H4 (cell line): ENCODE measurements at regions not wholly inside any gene's neighbourhood (a gene's known extent, or its start where the extent isn't known, plus 50 kb on each side); places are given as distances from the start of the nearest gene placed in this dataset.
A peak's percentile ranks its signal among the peaks of the same experiment; 100 is the strongest.
"Not testable (repeated sequence)": the region's sequence is repeated elsewhere in the genome, so short reads cannot be mapped to it uniquely, and the experiment has no call there.

Experiments
- DNase-seq: peaks from one replicate; pipeline ENCODE4 v3.0.0-alpha.2; 2015; ENCODE audit warnings: low spot score

DNA sequence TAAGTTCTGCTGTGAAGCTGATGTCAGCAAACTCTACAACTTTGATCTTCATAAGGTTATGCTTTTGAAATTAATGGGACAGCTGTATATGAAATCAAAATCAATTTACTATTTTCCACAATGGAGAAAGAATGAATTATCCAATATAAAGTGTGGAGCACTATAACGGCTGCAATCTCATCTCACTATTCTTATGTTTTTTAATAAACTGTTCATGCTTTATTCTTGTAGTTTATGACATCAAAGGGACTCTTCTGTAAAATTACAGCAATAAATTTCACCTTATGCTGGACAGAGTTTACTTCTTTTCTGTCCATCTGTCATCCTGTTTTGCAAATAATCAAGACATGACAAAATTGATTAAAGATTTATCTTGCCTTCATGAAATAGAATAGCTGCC lies 192.5 kb downstream of the TECRL start:
- DNase-seq, result no peak

DNA sequence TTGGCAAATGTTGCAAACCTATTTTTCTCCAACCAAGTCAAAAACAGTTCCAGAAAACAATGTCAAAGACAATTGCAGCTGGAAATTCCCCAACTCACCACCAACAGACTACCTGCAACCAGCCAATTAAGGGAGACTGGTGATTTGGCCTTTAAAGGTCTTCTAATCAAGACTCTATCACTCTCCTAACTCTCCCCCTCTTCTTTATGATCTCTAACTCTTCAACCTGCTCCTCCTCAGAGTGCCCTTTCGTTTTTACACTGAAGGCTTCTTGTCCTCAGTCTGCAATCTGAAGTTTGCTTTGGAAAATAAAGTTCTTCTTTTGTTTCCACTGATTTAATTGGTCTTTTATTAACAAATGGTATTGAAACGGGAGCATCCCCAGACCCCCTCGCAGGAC lies 203.9 kb downstream of the TECRL start:
- DNase-seq, result no peak

- DNase-seq, result peak; percentile 46
Measured at GRCh38 chr4:64200001-64200555, 209.2 kb downstream of the TECRL start.

DNA sequence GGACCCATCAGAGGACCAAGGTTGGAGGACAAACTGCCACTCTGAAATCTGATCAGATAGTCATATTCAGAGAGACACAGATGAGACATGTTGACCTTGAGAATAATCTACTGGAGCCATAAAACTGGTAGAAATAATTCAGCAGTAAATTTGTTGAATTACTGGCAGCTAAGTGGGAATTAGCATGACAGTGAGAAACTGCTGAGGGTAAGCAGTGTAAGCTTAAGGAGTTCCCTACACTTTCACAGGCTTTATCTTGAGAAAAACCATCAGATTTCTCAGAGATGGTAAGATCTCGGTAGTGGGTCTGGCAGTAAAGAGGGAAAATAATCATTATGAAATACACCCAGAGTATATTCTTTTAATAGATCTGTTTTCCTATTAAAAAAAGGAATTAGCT lies 213.7 kb downstream of the TECRL start:
- DNase-seq, result no peak

GRCh38 chr4:64192731-64193412 lies 216.4 kb downstream of the TECRL start:
- DNase-seq, result no peak

- no peak for DNase-seq
Measured at GRCh38 chr4:64174247-64174882, 234.9 kb downstream of the TECRL start.

- no peak for DNase-seq
Measured at GRCh38 chr4:64166365-64166764, 242.9 kb downstream of the TECRL start.

- peak; percentile 60 for DNase-seq
Measured at GRCh38 chr4:64158648-64159326, 250.5 kb downstream of the TECRL start.

GRCh38 chr4:64157397-64157796 lies 251.9 kb downstream of the TECRL start:
- no peak for DNase-seq

DNA sequence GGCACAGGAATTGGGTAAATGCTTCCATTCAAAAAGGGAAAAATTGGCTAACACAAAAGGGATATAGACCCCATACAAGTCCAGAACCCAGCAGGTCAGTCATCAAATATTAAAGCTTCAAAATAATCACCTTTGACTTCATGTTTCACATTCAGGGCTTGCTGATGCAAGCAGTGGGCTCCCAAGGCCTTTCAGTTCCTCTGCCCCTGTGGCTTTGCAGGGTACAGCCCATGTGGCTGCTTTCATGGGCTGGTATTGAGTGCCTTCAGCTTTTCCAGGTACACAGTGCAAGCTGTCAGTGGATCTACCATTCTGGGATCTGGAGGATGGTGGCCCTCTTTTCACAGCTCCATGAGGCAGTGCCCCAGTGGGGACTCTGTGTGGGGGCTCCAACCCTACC lies 253.0 kb downstream of the TECRL start:
- no peak for DNase-seq

DNA sequence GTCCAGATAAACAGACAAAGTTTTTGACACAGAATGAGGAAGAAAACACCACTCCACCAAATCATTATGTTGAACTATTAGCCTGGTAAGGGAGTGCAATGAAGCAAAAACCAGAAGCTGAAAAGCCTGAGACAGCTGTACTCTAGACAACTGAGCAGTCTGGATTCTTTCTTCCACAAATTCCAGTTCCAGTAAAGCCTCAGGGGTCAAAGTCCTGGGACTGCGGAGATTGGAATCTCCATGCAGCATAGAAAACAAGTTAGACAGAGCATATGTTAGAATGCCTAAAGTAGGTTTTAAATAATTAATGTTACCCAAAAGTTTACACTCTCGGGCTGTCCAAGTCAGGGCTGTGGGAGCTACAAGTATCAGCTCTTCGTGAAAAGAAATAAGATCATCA lies 263.2 kb downstream of the TECRL start:
- no peak for DNase-seq

- DNase-seq, result peak; percentile 6
Measured at GRCh38 chr4:64144994-64145393, 264.3 kb downstream of the TECRL start.

- DNase-seq, result no peak
Measured at GRCh38 chr4:64130907-64131306, 278.3 kb downstream of the TECRL start.

GRCh38 chr4:64125354-64125753 lies 283.9 kb downstream of the TECRL start:
- no peak for DNase-seq

DNA sequence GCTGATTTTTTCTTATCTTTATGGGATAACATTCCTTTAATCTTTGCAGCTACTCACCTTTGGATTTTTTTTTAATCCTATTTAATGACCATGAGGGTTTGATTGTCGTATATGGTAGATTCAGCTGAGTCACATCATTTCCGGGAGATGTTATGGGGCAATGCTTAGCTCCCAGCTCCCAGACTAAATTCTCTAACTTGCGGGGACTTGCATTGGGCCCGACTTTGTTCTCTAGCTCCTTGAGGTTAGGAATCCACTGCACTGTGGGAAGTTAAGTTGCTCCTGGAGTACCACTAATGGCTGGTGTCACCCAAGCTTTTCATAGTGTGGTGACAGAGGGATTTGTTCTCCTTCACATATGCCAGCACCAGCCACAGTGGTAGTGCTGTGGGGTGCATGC lies 287.4 kb downstream of the TECRL start:
- no peak for DNase-seq

DNA sequence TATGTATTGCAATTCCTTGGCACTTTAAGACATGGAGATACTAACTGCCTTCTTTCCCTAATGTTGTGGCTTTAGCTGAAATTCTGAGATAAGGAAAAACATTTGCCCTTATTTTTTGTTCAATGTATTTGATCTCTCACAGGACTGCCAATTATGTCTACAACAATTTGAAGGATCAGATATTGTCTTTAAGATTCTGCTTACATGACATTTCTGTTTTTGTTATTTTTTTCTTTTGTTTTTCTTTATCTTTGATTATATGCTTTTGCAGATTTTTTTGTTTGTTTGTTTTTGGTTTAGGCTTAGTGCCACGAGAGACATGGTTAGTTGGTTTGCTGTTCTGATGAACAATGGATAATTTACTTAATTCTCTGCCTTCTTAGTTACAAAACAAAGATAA lies 303.3 kb downstream of the TECRL start:
- DNase-seq, result no peak

GRCh38 chr4:64095398-64095797 lies 313.9 kb downstream of the TECRL start:
- no peak for DNase-seq

DNA sequence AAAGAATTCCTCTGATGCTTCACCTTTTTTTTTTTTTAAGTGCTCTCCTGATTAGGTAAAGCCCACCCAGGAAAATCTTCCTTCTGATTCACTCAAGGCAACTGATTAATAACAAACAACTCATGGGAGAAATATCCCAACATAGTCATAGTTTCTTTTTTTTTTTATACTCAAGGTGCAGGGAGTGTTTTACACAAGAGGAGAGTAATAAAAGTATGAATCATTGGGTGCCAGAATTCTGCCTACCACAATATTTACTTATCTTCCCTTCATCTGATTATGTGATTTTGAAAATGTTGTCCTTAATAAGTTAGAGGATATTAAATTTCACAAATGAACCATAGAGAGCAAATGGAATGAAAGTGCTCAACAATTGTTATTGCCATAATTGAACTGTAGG lies 329.9 kb downstream of the TECRL start:
- DNase-seq, result peak; percentile 11

- peak; percentile 3 for DNase-seq
Measured at GRCh38 chr4:64068096-64068495, 341.2 kb downstream of the TECRL start.

DNA sequence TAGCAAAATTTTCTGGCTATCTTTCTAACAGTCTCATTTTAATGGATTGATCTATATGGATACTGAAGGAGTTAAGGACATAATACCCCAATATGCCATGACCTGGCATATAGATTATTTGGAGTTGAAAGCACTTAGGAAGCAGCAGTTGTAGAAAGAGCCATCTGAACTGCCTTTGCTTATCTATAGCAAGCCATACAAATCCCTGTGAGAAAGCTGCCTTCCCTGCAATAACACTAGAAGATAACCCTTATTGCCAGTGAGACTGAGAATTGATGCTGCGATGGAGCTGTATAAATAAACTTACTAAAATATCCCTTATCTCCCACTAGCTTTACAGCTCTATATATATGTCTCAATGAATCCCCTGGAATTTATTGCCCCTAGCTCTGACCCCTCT lies 346.3 kb downstream of the TECRL start:
- no peak for DNase-seq

DNA sequence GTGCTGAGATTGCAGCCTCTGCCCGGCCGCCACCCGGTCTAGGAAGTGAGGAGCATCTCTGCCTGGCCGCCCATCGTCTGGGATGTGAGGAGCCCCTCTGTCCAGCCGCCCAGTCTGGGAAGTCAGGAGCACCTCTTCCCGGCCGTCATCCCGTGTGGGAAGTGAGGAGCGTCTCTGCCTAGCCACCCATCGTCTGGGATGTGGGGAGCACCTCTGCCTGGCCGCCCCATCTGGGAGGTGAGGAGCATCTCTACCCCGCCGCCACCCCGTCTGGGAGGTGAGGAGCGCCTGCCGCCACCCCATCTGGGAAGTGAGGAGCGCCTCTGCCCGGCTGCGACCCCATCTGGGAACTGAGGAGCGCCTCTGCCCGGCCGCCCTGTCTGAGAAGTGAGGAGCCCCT lies 372.2 kb downstream of the TECRL start:
- DNase-seq, result not testable (repeated sequence)

DNA sequence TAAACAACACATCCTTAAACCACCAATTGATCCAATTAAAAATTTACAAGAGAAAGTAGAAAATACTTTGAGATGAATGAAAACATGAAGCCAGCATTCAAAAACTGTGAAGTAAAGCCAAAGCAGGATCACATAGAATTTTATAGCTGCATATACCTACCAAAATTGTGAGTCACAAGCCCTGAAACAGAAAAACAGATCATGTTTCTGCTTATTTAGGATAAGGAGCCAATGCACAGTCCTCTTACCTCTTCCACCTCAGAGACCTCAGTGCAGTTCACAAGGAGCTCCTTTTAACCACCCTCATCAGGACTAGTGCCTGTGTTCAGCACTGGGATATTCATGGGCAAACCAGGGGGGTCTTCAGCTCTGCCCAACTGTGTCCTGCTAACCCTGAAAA lies 386.7 kb downstream of the TECRL start:
- DNase-seq, result no peak

GRCh38 chr4:64016893-64017292 lies 392.4 kb downstream of the TECRL start:
- no peak for DNase-seq
